NCI-H2029 (cell line): ENCODE measurements at regions not wholly inside any gene's neighbourhood (a gene's known extent, or its start where the extent isn't known, plus 50 kb on each side); places are given as distances from the start of the nearest gene placed in this dataset.

Source experiments
- DNase-seq: peaks from one replicate; lab custom pipeline; 2025; lab: John Stamatoyannopoulos, UW

- DNase-seq, result no peak
Measured at GRCh38 chr21:35127851-35128250, 78.7 kb upstream of the RUNX1 start.

- no peak for DNase-seq
Measured at GRCh38 chr21:35127026-35127425, 77.9 kb upstream of the RUNX1 start.

- peak; percentile 61 for DNase-seq
Measured at GRCh38 chr21:35120631-35121180, 71.6 kb upstream of the RUNX1 start.

- no peak for DNase-seq
Measured at GRCh38 chr21:35119501-35120047, 70.5 kb upstream of the RUNX1 start.

- no peak for DNase-seq
Measured at GRCh38 chr21:35116777-35117176, 67.7 kb upstream of the RUNX1 start.

- no peak for DNase-seq
Measured at GRCh38 chr21:35113064-35113463, 64.0 kb upstream of the RUNX1 start.

GRCh38 chr21:35111321-35111930 is 62.3 kb upstream of the RUNX1 start:
- no peak for DNase-seq

GRCh38 chr21:35108887-35109286 is 59.8 kb upstream of the RUNX1 start:
- DNase-seq, result no peak

GRCh38 chr21:35107520-35107919 is 58.4 kb upstream of the RUNX1 start:
- DNase-seq, result no peak

GRCh38 chr21:35106246-35106835 is 57.2 kb upstream of the RUNX1 start:
- no peak for DNase-seq

- no peak for DNase-seq
Measured at GRCh38 chr21:35102488-35103371, 53.6 kb upstream of the RUNX1 start.

- no peak for DNase-seq
Measured at GRCh38 chr21:35100349-35100811, 51.3 kb upstream of the RUNX1 start.

GRCh38 chr21:35099310-35099709 is 50.2 kb upstream of the RUNX1 start:
- DNase-seq, result no peak
